Caco-2 (cell line): ENCODE measurements at regions not wholly inside any gene's neighbourhood (a gene's known extent, or its start where the extent isn't known, plus 50 kb on each side); places are given as distances from the start of the nearest gene placed in this dataset.
A peak's percentile ranks its signal among the peaks of the same experiment; 100 is the strongest.

Experiments used
- BruUV-seq: library from RNA; stranded (reverse); fragments of 400-500 nt; replicated peaks from 2 replicates; lab custom pipeline; 2021; lab: Mats Ljungman, UMichigan
- CTCF ChIA-PET: fragments of 300-600 bp; sonication (Branson Sonifier 250); formaldehyde crosslinking; loops from one replicate; lab custom pipeline; 2022; ENCODE audit warnings: antibody characterized with exemption; lab: Charles Lee
- POLR2A ChIA-PET: fragments of 300-600 bp; sonication (Branson Sonifier 250); formaldehyde crosslinking; loops from one replicate; lab custom pipeline; 2022; ENCODE audit warnings: antibody characterized with exemption; lab: Charles Lee
- DNase-seq, 2 experiments: peaks; one replicate each; pipeline versions ENCODE4 v3.0.0 to v3.0.0-alpha.2; 2020 to 2022
- H3K27me3 ChIP-seq: replicated peaks from 2 replicates; pipeline ENCODE4 v1.6.0; 2011; ENCODE audit warnings: low read length; ENCODE audit not compliant: control insufficient read depth, insufficient read depth
- H3K36me3 ChIP-seq: 2 replicates; pipeline ENCODE4 v1.5.1; 2011; ENCODE audit warnings: low read length; ENCODE audit not compliant: control insufficient read depth, insufficient read depth
- H3K4me1 ChIP-seq: fragments of 250-450 bp; sonication (Bioruptor Pico); 2 replicates; pipeline ENCODE4 v1.5.1; 2020; ENCODE audit warnings: mild to moderate bottlenecking
- H3K4me3 ChIP-seq: 2 replicates; pipeline ENCODE4 v1.5.1; 2011; ENCODE audit warnings: low read depth, mild to moderate bottlenecking, control low read depth, low read length
- H3K9me3 ChIP-seq: fragments of 250-450 bp; sonication (Bioruptor Pico); 2 replicates; pipeline ENCODE4 v1.5.1; 2020; ENCODE audit warnings: mild to moderate bottlenecking, moderate library complexity
- H3K27ac Mint-ChIP-seq: one replicate; pipeline ENCODE4 v1.8.0; 2022; ENCODE audit warnings: mixed read lengths; ENCODE audit not compliant: unreplicated experiment
- H3K27me3 Mint-ChIP-seq: one replicate; pipeline ENCODE4 v1.8.0; 2022; ENCODE audit warnings: mixed read lengths; ENCODE audit not compliant: insufficient read depth, unreplicated experiment
- H3K36me3 Mint-ChIP-seq: one replicate; pipeline ENCODE4 v1.8.0; 2022; ENCODE audit warnings: mild to moderate bottlenecking, mixed read lengths; ENCODE audit not compliant: insufficient read depth, unreplicated experiment
- H3K4me1 Mint-ChIP-seq: one replicate; pipeline ENCODE4 v1.8.0; 2022; ENCODE audit warnings: low read depth, mixed read lengths; ENCODE audit not compliant: unreplicated experiment
- H3K4me3 Mint-ChIP-seq: one replicate; pipeline ENCODE4 v1.8.0; 2022; ENCODE audit warnings: mild to moderate bottlenecking, moderate library complexity, mixed read lengths; ENCODE audit not compliant: unreplicated experiment
- H3K9me3 Mint-ChIP-seq: one replicate; pipeline ENCODE4 v1.8.0; 2022; ENCODE audit warnings: mixed read lengths; ENCODE audit not compliant: unreplicated experiment
- CTCF ChIP-seq, 2 experiments: fragments of 200-600 bp in 1 of 2; IDR thresholded peaks; 1 replicate in 1 of 2; 2 replicates in 1 of 2; pipeline versions ENCODE4 v1.5.1 to v1.8.0; 2011 to 2022; ENCODE audit warnings: antibody characterized with exemption in 1 of 2, control low read depth in 1 of 2, inconsistent platforms in 1 of 2, low read depth in 1 of 2, low read length in 1 of 2, mild to moderate bottlenecking in 1 of 2, moderate library complexity in 1 of 2; ENCODE audit not compliant: insufficient read depth in 1 of 2, severe bottlenecking in 1 of 2, unreplicated experiment in 1 of 2
- intact Hi-C: fragments of 100-400 bp; cut with micrococcal nuclease; formaldehyde crosslinking; loops from one replicate; pipeline ENCODE4 v1.10.0; 2022; ENCODE audit not compliant: unreplicated experiment

- intact Hi-C loops, result no loop called here
- no peak overlapping the region for H3K4me3 Mint-ChIP-seq
- H3K4me1 Mint-ChIP-seq, result no peaks in the 10 kb centered on the region
- H3K36me3 Mint-ChIP-seq, result no peaks in the 10 kb centered on the region
- CTCF ChIA-PET, result no interaction called here
- no peaks in the 10 kb centered on the region for H3K4me1 ChIP-seq
- BruUV-seq, result no TSS peak
- H3K36me3 ChIP-seq, result no peaks in the 10 kb centered on the region
- H3K27me3 Mint-ChIP-seq, result peaks cover 8% of the 10 kb centered on the region
- no peak overlapping the region for H3K4me3 ChIP-seq
- H3K9me3 ChIP-seq, result no peaks in the 10 kb centered on the region
- no peaks in the 10 kb centered on the region for H3K9me3 Mint-ChIP-seq
- DNase-seq, result no peak
- no peaks in the 10 kb centered on the region; the same call in 1 of the 2 replicates for H3K27me3 ChIP-seq
- no peak for TF ChIP-seq CTCF (IDR thresholded peaks at IDR 0.05; ENCODE audit: insufficient read depth in 1 of 2, low read depth in 1 of 2, low read length in 1 of 2, severe bottlenecking in 1 of 2, unreplicated experiment in 1 of 2)
- POLR2A ChIA-PET, result no interaction called here
- no peak overlapping the region for H3K27ac Mint-ChIP-seq
Observed at GRCh38 chr13:53398051-53398450, 369.4 kb downstream of the OLFM4 start.

GRCh38 chr13:53405616-53406015 lies 377.0 kb downstream of the OLFM4 start:
- H3K27me3 Mint-ChIP-seq, result no peaks in the 10 kb centered on the region
- H3K27me3 ChIP-seq, result no peaks in the 10 kb centered on the region; the same call in 1 of the 2 replicates
- H3K27ac Mint-ChIP-seq, result no peak overlapping the region
- no peaks in the 10 kb centered on the region for H3K9me3 Mint-ChIP-seq
- no peaks in the 10 kb centered on the region for H3K36me3 Mint-ChIP-seq
- H3K4me1 ChIP-seq, result no peaks in the 10 kb centered on the region
- H3K36me3 ChIP-seq, result no peaks in the 10 kb centered on the region
- BruUV-seq, result no TSS peak
- ChIA-PET CTCF (interaction anchor here (1.2 kb wide), 1 partner anchor 155 kb away, joined by 9 read pairs; no protein-coding TSS in a partner anchor), POLR2A (no interaction called here)
- DNase-seq, result peak in 1 of 2 experiments; percentile 10
- no peaks in the 10 kb centered on the region for H3K4me1 Mint-ChIP-seq
- H3K9me3 ChIP-seq, result no peaks in the 10 kb centered on the region
- peak in 1 of 2 experiments; percentile 10 for TF ChIP-seq CTCF (IDR thresholded peaks at IDR 0.05; ENCODE audit: insufficient read depth in 1 of 2, low read depth in 1 of 2, low read length in 1 of 2, severe bottlenecking in 1 of 2, unreplicated experiment in 1 of 2)
- no peak overlapping the region for H3K4me3 Mint-ChIP-seq
- intact Hi-C loops, result no loop called here
- no peak overlapping the region for H3K4me3 ChIP-seq

GRCh38 chr13:53408306-53408705 lies 379.7 kb downstream of the OLFM4 start:
- no peaks in the 10 kb centered on the region for H3K9me3 Mint-ChIP-seq
- H3K27ac Mint-ChIP-seq, result no peak overlapping the region
- no peaks in the 10 kb centered on the region for H3K27me3 Mint-ChIP-seq
- H3K4me1 Mint-ChIP-seq, result no peaks in the 10 kb centered on the region
- intact Hi-C loops, result no loop called here
- Histone ChIP-seq H3K27me3 (no peaks in the 10 kb centered on the region), H3K36me3 (no peaks in the 10 kb centered on the region), H3K9me3 (no peaks in the 10 kb centered on the region), H3K4me1 (no peaks in the 10 kb centered on the region), H3K4me3 (no peak overlapping the region)
- POLR2A ChIA-PET, result no interaction called here
- no peak overlapping the region for H3K4me3 Mint-ChIP-seq
- no peak for TF ChIP-seq CTCF (IDR thresholded peaks at IDR 0.05; ENCODE audit: insufficient read depth in 1 of 2, low read depth in 1 of 2, low read length in 1 of 2, severe bottlenecking in 1 of 2, unreplicated experiment in 1 of 2)
- no peaks in the 10 kb centered on the region for H3K36me3 Mint-ChIP-seq
- no peak for DNase-seq
- CTCF ChIA-PET, result no interaction called here
- no TSS peak for BruUV-seq
